ENCODE measurements at regions not wholly inside any gene's neighbourhood (a gene's known extent, or its start where the extent isn't known, plus 50 kb on each side); places are given as distances from the start of the nearest gene placed in this dataset.

DNA sequence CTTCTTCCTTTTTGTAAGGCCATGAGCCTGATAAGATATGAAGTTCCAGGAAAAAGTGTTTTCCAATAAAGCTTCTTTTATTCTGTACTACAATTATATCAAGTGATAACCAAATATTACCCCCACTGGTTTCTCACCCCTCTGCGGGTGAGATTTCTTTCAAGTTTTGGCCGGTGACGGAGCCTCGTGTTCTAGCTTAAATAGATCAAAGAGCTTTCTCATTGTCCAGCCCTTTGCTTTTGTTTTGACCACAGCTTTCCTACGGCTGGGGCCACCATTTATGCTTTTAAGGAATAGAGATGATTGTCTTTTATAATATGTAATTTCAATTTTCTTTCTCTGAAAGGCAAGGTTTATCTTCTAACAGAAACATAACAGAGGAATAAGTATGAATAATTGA is 196.7 kb upstream of the MTPN start:
- no peak for DNase-seq (ENCODE audit: low read depth)

DNA sequence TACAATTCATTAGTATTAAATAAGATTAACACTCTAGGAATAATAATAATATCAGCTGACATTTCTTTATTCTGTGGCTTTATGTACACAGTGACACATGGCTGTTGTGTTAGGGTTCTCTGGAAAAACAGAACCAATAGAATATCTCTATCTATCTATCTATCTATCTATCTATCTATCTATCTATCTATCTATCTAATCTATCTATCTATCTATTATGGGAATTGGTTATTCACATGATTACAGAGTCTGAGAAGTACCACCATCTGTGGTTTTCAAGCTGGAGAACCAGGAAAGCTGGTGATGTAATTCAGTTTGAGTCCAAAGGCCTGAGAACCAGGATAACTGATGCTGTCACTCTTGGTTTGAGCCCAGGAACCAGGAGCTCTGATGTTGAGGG is 194.1 kb upstream of the MTPN start:
- no peak for DNase-seq (ENCODE audit: low read depth)

DNA sequence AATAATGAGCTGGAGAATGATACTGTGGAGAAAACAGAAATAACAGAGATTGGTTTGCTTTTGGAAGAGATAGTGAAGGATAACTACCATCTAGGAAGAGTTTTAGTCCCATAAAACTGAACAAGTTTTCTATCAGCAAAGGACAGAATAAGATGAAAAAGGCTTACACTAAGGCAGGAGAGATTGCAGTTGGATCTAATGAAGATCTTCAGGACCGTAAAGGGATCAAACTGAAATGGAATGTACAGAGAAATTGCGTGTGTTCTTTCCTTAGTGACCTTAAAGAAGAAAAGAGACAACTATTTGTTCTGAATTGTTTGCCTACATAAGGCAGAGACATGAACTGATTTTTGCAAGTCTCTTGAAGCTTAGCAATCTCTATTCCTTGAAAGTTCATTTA is 191.7 kb upstream of the MTPN start:
- DNase-seq (ENCODE audit: low read depth) = no peak

DNA sequence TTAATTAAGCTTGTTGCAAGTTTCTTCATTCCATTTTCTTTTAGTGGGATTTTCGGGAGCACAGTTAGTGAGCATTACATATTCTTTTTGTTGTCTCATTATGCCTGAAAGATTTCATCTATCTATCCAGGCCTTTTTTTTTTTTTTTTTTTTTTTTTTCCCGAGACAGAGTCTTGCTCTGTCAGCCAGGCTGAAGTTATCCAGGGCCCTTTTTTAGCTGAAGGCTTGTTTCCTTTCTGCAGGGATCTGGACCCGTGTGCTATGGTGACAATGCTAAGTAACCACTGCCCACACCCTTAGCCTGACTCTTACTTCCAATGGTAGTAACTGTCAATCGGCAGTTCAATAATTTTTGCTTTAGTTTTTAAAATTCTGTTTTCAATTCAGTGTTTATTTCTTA is 190.8 kb upstream of the MTPN start:
- no peak for DNase-seq (ENCODE audit: low read depth)

DNA sequence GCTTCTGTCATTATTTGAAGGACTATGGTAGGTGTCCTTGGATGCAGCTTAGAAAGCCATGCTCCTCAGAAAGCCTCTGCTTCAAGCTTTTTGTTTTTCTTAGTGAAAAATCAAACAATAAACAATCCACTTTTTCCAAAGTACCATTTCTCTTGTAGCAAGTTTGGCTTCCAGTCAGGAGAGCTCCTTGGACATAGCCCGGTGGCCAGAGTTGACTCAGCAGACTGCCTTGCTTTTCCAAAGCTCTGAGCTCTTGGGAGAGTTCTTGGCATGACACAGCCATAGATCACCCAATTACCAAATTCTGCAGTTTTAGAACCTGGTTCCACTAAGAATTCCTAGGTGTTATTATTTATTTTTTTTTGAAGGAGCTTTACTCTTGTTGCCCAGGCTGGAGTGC is 189.4 kb upstream of the MTPN start:
- DNase-seq (ENCODE audit: low read depth) = no peak

DNA sequence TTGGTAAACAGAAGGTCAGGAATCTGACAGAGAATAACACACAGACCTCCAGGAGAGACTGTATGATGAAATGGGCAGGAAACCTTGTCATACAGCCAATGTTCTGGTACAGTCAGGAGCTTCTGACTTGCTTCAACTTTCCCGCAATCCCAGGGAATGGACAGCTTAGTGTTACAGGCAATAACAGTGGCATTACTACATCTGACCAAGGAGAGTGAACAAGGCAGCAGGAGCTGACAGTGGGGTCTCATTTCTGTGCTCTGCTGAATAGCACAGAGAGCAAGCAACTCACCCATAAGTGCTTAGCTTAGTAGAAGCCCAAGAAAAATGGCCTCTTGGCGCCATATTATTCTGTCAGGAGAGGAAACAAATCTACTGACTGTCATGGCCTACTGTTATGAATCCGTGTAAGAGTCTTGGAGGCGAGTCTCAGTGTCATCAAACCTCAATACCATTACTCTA is 186.2 kb upstream of the MTPN start:
- no peak for DNase-seq (ENCODE audit: low read depth)

DNA sequence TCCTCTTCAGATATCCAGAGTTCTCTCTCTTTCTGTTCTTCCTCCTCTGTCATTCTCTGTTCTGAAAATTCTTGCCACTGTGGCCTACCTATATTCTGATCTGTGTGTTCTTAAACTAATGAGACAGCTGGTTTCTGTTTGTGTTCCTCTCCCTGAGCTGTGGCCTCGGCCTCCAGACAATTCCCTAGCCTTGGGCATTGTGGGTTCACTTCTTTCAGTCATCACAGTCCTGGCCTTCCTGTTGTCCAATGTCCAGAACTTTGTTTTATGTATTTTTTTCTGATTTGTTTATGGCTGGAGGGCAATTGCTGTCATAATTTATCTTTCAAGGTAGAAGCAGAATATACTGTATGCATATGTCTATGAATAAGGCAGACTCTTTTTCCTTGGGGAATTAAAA is 173.2 kb upstream of the MTPN start:
- no peak for DNase-seq (ENCODE audit: low read depth)

DNA sequence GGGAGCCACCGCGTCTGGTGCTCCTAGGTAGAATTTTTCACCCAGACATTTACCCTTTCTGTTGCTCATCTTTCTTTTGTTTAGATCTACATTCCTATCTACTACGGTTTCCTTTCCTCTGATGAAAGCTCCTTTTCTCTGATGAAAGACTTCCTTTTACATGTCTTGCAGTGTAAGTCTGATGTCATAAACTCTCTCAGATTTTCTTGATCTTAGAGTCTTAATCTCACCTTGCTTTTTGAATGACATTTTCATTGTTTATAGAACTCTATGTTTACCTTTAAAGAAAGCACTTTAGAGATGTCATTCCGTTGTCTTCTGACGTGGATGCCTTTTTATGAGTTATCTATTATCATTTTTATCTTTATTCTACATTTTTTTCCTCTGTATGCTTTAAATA is 171.8 kb upstream of the MTPN start:
- DNase-seq (ENCODE audit: low read depth) = no peak

DNA sequence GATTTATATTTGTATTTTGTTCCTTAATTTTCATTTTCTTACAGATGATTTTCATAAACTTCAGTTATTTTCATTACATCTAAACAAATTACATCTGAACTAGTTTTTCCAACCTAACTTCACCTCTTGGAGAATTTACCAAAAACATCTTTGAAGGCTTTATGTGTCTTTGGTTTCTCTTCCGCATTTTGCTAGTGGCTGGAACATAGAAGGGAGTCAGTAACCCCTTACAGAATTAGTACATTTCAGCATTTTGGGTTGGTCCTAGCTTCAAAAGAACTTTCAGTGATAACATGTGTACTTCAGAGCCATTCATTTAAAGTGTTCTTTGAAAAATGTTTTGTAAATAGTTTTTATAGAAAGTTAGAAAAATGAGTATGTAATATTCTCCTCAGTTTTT is 169.8 kb upstream of the MTPN start:
- no peak for DNase-seq (ENCODE audit: low read depth)

DNA sequence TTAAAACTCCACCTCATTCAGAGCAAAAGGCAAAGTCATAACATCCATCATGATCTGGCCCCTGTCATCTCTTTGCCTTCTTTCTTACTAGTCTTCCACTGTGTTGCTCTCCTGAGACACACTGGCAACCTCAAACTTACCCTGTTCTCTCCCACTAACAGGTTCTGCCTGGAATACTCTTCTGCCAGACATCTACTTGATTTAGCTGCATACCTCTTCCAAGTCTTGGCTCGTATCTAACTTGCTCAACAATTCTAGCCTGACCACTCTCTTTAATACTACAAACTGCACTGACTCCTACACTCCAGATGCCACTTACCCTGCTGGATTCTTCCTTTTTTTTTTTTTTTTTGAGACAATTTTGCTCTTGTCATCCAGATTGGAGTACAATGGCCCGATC is 167.0 kb upstream of the MTPN start:
- DNase-seq (ENCODE audit: low read depth) = no peak

DNA sequence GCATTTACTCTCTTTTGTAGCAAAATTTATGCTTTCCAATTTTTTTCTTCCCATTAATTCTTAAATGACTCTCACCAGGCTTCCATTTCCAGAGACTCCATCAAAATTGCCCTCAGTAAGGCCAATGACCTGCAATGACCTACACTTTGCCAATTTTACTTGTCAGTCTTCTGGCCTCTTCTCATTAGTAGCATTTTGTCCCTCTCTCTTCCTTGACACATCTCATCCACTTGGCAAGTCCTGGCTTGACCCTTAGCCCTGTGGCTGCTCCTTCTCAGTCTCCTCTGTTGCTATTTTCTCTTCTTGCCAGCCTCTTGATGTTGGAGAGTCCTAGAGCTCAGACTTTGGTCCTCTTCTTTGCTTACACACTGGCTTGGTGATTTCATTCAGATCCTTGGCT is 166.1 kb upstream of the MTPN start:
- DNase-seq (ENCODE audit: low read depth) = no peak

DNA sequence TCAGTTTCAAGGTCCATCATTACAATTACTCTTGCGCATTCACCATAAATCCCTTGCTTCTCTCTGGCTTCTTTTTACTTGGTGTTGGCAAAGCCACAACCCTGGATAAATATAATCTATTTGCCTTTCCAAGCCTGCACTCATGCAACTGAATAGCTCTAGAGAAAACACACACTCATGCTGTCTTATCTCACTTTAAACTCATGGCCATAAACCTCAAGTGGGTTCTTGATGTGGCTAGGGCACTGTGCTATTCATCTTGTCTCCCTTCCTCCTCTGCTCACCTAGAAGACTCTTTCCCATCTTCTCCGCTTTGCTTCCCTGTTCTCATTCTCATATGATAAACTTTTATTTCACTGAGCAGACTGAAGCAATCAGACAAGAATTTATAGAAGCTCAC is 165.4 kb upstream of the MTPN start:
- DNase-seq (ENCODE audit: low read depth) = no peak

DNA sequence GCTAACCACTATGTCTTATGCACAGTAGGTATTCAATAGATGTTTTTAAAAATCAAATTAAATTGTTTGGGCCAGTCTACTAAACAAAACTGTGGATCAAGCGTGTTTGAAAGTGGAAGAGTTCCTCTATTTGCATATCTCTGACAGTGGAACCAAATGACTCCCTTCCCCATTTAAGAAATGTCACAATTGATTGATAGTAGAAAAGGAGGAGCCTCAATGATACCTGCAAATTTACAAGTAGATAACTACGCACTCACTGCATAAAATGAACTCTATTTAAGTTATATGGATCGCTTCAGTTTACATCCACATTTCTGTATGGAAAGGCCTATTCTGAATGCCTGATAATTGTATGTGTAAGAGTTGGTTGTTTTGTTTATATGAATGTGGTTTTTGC is 163.3 kb upstream of the MTPN start:
- DNase-seq (ENCODE audit: low read depth) = no peak

DNA sequence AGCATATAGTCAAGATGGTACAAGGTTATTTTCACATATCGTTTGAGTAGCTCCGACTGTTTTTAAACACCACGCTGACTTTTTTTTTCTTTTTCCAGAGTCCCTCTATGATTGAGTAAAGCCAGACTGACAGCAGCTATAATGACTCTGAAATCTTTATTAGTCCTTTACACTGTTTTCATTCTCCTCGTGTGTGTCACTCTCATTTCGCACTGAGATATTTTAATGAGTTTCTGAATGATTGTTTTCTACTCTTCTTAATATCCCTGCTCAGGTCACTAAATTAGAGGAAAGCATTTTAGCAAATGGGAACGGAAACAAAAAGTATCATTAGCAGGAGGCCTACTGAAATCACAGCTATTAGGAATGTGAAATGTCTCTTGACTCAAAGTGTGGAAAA is 162.3 kb upstream of the MTPN start:
- DNase-seq (ENCODE audit: low read depth) = no peak

DNA sequence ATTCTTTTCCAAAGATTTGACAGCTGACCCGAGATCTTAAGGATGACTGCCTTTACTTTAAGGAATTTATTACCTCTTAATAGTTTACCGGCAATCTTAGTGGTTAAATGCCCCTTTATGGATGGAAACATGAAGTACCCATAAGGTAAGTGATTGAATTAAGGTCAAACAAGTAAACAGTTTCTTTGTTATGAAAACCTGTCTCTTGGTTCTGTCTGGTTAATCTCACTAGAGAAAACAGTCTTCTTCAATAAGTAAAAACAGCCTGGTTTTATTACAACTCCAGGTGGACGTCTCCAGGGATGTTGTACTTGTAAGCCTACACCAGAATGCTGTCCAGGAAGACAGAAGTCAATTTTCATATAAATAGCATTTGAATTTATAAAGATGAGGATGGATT is 161.8 kb upstream of the MTPN start:
- no peak for DNase-seq (ENCODE audit: low read depth)

DNA sequence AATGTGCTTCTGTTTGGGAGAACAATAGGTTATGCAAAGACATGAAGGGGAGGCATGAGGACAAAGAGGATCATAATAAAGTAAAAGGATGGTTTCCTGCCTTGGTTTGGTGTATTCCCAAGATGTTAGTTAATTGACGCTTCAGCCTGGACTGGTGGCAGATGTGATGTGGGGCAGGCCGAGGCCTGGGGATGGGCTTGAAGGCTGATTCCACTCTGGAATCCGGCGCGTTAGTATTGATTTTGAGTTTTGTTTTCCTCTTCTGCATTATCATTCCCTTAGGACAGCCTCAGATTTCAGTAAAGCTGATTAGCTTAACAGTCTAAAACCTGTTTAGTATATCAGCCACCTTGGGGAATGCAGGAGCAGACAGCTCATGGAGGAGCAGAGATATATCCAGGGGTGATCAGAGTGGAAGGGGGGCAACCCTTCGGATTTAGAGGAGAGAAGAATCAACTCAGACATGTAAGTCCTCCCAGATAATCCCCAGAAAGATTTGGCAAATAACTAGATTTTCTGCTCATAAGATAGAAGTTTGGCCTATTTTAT is 159.8 kb upstream of the MTPN start:
- no peak for DNase-seq (ENCODE audit: low read depth)

DNA sequence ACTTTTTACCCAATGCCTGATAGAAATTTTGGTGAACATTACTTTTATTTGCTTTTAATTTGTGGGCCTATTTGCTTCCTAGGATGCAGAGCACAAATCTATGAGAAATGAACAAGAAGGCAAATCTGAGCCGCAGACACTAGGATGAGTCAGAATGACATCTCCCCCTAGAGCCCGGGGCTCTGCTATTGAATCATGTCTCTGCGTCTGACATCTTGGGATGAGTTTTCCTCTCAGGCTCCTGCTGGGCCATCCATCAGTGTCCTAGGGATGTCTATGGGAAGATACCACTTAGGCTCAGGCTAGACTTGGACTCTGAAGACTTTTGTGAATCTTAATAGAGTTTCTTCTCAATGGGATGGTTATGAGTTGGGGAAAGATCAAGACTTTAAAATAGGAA is 157.3 kb upstream of the MTPN start:
- no peak for DNase-seq (ENCODE audit: low read depth)

DNA sequence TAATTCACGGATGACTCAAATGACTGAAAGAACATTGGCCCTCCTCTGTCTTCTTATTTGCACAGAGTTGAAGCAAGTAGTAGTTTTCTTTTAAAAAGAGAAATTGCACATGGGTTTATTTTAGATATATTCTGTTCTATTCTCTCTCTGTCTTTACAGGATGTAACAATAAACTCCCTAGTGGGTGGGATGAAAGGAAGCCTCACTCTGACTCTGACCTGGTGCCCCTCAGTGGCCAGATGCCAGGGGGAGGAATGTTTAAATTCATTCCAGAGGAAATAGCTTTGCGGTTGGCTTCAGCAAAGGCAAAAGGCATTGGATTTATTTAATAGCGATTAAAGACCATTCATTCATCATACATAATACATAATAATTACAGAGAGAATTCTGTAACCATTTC is 156.4 kb upstream of the MTPN start:
- DNase-seq (ENCODE audit: low read depth) = no peak

DNA sequence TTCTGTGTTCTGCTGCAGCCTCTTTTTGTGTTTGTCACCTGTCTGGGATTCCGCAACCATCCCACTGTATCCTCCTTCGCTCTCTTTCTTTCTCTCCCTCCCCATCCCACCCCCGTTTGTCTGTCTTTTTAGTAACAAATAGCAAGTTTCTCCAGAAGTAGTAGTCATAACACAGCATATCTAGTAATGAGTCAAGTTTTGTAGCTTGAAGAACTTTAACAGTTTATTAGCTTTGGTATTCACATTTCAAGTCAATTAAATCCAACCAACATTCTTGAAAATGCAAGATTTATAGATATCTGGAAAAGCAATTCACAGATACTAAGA is 154.1 kb upstream of the MTPN start:
- no peak for DNase-seq (ENCODE audit: low read depth)

DNA sequence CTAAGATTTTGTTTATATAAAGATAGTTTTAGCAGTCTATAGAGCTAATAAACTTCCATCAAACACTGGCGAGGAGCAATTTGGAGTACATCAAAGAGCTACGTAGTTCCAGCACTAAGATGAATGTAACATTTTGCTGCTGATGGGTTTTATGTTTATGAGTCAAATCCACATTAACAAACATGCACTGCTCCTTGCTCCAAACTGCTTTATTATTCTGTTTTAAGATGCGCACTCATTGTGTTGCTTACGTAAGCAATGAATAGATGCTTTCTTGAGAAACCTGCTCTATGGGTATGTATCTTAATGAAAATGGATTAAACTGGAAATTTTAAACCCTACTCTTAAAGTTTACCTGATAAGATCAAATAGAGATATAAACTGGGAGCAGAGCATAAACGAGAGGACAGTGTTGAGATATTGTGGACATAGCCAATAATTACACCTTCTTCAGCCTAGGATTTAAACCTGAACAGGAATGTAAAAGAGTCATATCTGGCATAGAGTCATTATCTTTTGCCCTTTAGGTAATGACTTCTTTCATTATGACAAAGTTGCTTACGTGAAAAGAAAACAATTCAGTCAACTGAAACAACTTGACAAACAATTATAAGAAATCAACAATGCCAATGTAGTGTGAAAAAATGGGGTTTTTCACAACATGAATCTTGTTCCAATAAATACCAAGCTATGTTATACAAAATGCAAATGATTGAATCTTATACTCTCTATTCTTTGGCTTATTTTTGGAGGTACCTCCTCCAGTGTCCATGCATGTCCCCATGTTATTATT is 153.5 kb upstream of the MTPN start:
- no peak for DNase-seq (ENCODE audit: low read depth)

DNA sequence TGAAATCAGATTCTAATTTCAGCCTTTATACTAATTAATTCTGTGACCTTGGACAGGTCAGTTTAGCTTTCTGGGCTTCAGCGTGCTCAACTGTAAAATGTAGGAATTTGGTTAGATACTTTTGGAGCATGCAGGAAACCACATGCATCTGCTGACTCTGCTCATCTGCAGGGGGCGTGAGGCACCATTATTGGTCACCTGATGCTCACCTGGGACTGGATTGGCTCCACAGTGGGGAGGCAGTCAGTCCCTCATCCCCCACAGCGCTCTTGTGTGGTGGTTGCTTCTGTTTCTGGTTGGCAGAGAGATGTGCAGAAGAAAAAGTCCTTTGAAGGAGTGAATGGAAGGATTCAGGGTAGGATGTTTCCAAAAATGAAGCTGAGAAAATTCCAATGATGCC is 150.9 kb upstream of the MTPN start:
- no peak for DNase-seq (ENCODE audit: low read depth)

DNA sequence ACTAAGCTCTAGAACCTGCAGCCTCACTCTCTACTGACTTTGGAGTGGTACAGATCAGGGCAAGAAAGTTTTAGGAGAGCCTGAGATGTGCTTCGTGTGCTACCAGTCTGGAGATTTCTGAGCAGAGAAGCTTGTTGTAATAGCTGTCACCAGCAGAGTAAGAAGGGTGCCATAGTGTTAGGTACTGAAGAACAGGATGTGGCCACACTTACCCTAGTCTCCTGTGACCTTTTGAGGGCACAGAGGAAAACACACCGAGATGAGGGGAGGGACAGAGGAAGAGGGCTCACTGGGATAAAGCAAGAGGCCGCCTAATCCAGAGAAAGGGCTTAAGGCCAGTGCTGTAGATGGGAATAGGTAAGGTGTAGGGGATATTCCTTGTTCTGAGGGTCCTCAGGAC is 146.2 kb upstream of the MTPN start:
- DNase-seq (ENCODE audit: low read depth) = no peak

DNA sequence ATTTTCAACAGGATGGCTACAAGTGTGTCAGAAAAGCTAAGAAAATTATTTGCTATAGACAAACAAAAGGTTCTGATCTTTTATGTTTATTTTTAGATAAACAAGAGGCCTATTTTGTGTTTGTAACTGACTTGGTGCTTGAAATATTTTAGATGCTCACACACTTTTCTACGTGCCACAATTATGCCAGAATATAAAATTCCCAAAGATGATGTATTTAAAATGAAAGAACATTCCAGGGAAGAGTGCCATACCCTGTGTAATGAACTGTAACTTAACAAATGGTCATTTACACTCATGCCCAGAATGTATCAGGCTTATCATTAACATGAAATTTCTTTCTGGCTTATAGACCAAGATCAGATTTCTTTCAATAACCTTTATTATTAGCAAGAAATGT is 144.9 kb upstream of the MTPN start:
- no peak for DNase-seq (ENCODE audit: low read depth)

DNA sequence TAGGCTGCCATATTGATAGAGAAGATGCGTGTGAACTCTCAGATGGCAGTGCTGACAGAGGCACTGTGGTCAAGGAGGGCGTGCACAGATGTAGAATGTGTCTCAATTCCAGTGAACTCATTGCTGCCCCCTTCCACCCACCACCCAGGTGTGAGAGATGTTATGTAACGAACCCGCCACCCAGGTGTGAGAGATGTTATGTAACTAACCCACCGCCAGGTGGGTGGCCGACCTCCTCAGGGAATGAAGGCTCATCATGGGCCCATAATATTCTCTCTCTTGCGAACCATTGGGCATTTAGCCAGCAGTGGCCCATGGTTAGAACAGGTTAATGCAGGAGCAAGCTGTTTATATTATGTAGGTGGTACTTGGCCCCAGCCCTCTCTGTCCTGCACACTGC is 140.4 kb upstream of the MTPN start:
- no peak for DNase-seq (ENCODE audit: low read depth)

DNA sequence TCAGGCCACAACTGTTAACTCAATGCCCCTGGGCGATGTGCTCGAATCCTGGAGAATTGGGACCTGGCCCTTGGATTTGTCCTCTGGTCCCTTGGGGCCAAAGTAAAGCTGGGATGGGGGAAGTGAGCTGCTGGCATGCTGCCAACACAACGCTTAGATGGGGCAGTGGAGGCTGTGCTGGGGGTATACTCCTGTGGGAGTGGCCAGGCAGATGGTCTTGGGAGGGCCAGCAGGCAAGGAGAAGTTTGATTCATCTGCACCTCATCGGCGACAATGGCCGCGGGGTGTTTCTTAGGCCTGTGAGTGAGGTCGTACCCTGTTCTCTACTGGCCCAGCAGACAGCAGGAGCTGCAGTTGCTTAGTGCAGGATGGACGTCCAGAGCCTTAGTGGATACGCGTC is 139.0 kb upstream of the MTPN start:
- DNase-seq (ENCODE audit: low read depth) = no peak

Measured in stimulated activated CD8-positive, alpha-beta memory T cell treated with anti-CD3 and anti-CD28 coated beads, Interleukin-4, amount 100 ng/mL, for 24 hours (primary cell).